HG02973 (cell line): ENCODE measurements at regions not wholly inside any gene's neighbourhood (a gene's known extent, or its start where the extent isn't known, plus 50 kb on each side); places are given as distances from the start of the nearest gene placed in this dataset.

Experiments
- ATAC-seq: cut with Tn5 transposase; IDR thresholded peaks from one replicate; pipeline ENCODE4 v1.9.1; 2021; ENCODE audit warnings: moderate library complexity; ENCODE audit not compliant: unreplicated experiment

GRCh38 chr9:8096091-8096490 is 296.5 kb upstream of the DMAC1 start:
- no peak for ATAC-seq

- no peak for ATAC-seq
These were observed 296.1 kb upstream of the DMAC1 start for GRCh38 chr9:8095672-8096086.

- ATAC-seq, result no peak
These were observed 288.9 kb upstream of the DMAC1 start for GRCh38 chr9:8088477-8088876.

GRCh38 chr9:8085986-8086385 is 286.4 kb upstream of the DMAC1 start:
- ATAC-seq, result no peak

- no peak for ATAC-seq
These were observed 279.1 kb upstream of the DMAC1 start for GRCh38 chr9:8078641-8079140.

GRCh38 chr9:8074713-8075286 is 275.2 kb upstream of the DMAC1 start:
- ATAC-seq, result no peak

- no peak for ATAC-seq
These were observed 271.8 kb upstream of the DMAC1 start for GRCh38 chr9:8071445-8071798.

GRCh38 chr9:8070779-8071444 is 271.3 kb upstream of the DMAC1 start:
- no peak for ATAC-seq

- ATAC-seq, result no peak
These were observed 262.9 kb upstream of the DMAC1 start for GRCh38 chr9:8062459-8062858.

GRCh38 chr9:8053501-8053900 is 253.9 kb upstream of the DMAC1 start:
- no peak for ATAC-seq

- ATAC-seq, result no peak
These were observed 253.4 kb upstream of the DMAC1 start for GRCh38 chr9:8052991-8053390.

GRCh38 chr9:8037745-8038144 is 238.2 kb upstream of the DMAC1 start:
- ATAC-seq, result no peak

GRCh38 chr9:8036914-8037524 is 237.4 kb upstream of the DMAC1 start:
- ATAC-seq, result no peak

GRCh38 chr9:8033794-8034193 is 234.2 kb upstream of the DMAC1 start:
- ATAC-seq, result no peak

- no peak for ATAC-seq
These were observed 230.5 kb upstream of the DMAC1 start for GRCh38 chr9:8030095-8030494.

- ATAC-seq, result no peak
These were observed 227.8 kb upstream of the DMAC1 start for GRCh38 chr9:8027351-8027750.

- ATAC-seq, result no peak
These were observed 226.0 kb upstream of the DMAC1 start for GRCh38 chr9:8025551-8025950.

- ATAC-seq, result no peak
These were observed 220.6 kb upstream of the DMAC1 start for GRCh38 chr9:8020186-8020585.

GRCh38 chr9:8019636-8020035 is 220.1 kb upstream of the DMAC1 start:
- no peak for ATAC-seq

GRCh38 chr9:8014997-8015682 is 215.6 kb upstream of the DMAC1 start:
- no peak for ATAC-seq

- ATAC-seq, result no peak
These were observed 213.4 kb upstream of the DMAC1 start for GRCh38 chr9:8012986-8013385.

GRCh38 chr9:8011974-8012373 is 212.4 kb upstream of the DMAC1 start:
- ATAC-seq, result no peak
